ENCODE measurements at regions not wholly inside any gene's neighbourhood (a gene's known extent, or its start where the extent isn't known, plus 50 kb on each side); places are given as distances from the start of the nearest gene placed in this dataset.

- ATAC-seq (ENCODE audit: insufficient read depth, low FRiP score) (no peak), DNase-seq (no peak)
- no peak for TF ChIP-seq CTCF (IDR thresholded peaks at IDR 0.05; ENCODE audit: control extremely low read depth, extremely low read depth)
- H3K36me3 ChIP-seq (ENCODE audit: control insufficient read depth in 4 of 4, insufficient read depth in 4 of 4, low read length in 4 of 4): no peaks in the 10 kb centered on the region
- no peaks in the 10 kb centered on the region for H3K9me3 ChIP-seq (ENCODE audit: control insufficient read depth in 4 of 4, insufficient read depth in 3 of 4, low read length in 3 of 4)
- no peaks in the 10 kb centered on the region for H3K4me1 ChIP-seq (ENCODE audit: control insufficient read depth in 5 of 5, insufficient read depth in 5 of 5, low read length in 5 of 5)
- H3K4me3 ChIP-seq: no peak overlapping the region
- H3K27me3 ChIP-seq (ENCODE audit: control insufficient read depth in 3 of 3, insufficient read depth in 3 of 3, low read length in 2 of 3): no peaks in the 10 kb centered on the region
- H3K27ac ChIP-seq (ENCODE audit: low read depth in 1 of 2, low read length in 1 of 2): no peak overlapping the region
- H3K9ac ChIP-seq (ENCODE audit: insufficient read depth in 1 of 2, low read length in 2 of 2): no peak overlapping the region
Observed at GRCh38 chr4:119865789-119866188, 200.9 kb downstream of the MAD2L1 start.

GRCh38 chr4:119865389-119865788 is 201.3 kb downstream of the MAD2L1 start:
- Histone ChIP-seq H3K9ac (ENCODE audit: insufficient read depth in 1 of 2, low read length in 2 of 2) (no peak overlapping the region), H3K27ac (ENCODE audit: low read depth in 1 of 2, low read length in 1 of 2) (no peak overlapping the region), H3K4me3 (no peak overlapping the region), H3K27me3 (ENCODE audit: control insufficient read depth in 3 of 3, insufficient read depth in 3 of 3, low read length in 2 of 3) (no peaks in the 10 kb centered on the region), H3K4me1 (ENCODE audit: control insufficient read depth in 5 of 5, insufficient read depth in 5 of 5, low read length in 5 of 5) (no peaks in the 10 kb centered on the region), H3K9me3 (ENCODE audit: control insufficient read depth in 4 of 4, insufficient read depth in 3 of 4, low read length in 3 of 4) (no peaks in the 10 kb centered on the region), H3K36me3 (ENCODE audit: control insufficient read depth in 4 of 4, insufficient read depth in 4 of 4, low read length in 4 of 4) (no peaks in the 10 kb centered on the region)
- no peak for TF ChIP-seq CTCF (IDR thresholded peaks at IDR 0.05; ENCODE audit: control extremely low read depth, extremely low read depth)
- ATAC-seq (ENCODE audit: insufficient read depth, low FRiP score): no peak
- no peak for DNase-seq

- Histone ChIP-seq H3K27ac (ENCODE audit: low read depth in 1 of 2, low read length in 1 of 2) (no peak overlapping the region), H3K27me3 (ENCODE audit: control insufficient read depth in 3 of 3, insufficient read depth in 3 of 3, low read length in 2 of 3) (no peaks in the 10 kb centered on the region), H3K9me3 (ENCODE audit: control insufficient read depth in 4 of 4, insufficient read depth in 3 of 4, low read length in 3 of 4) (no peaks in the 10 kb centered on the region), H3K4me1 (ENCODE audit: control insufficient read depth in 5 of 5, insufficient read depth in 5 of 5, low read length in 5 of 5) (no peaks in the 10 kb centered on the region), H3K4me3 (no peak overlapping the region), H3K9ac (ENCODE audit: insufficient read depth in 1 of 2, low read length in 2 of 2) (no peak overlapping the region), H3K36me3 (ENCODE audit: control insufficient read depth in 4 of 4, insufficient read depth in 4 of 4, low read length in 4 of 4) (no peaks in the 10 kb centered on the region)
- TF ChIP-seq CTCF (IDR thresholded peaks at IDR 0.05; ENCODE audit: control extremely low read depth, extremely low read depth): no peak
- peak in 1 of 3 donors; percentile 9 for DNase-seq
- 34 to 52% methylated on average over 3 of the region's 3 CpGs for WGBS, 2 donors
- ATAC-seq (ENCODE audit: insufficient read depth, low FRiP score): no peak
Observed at GRCh38 chr4:119861731-119862130, 204.9 kb downstream of the MAD2L1 start.

GRCh38 chr4:119858176-119858575 is 208.5 kb downstream of the MAD2L1 start:
- H3K4me3 ChIP-seq: no peak overlapping the region
- no peaks in the 10 kb centered on the region for H3K27me3 ChIP-seq (ENCODE audit: control insufficient read depth in 3 of 3, insufficient read depth in 3 of 3, low read length in 2 of 3)
- DNase-seq: no peak
- ATAC-seq (ENCODE audit: insufficient read depth, low FRiP score): no peak
- H3K9me3 ChIP-seq (ENCODE audit: control insufficient read depth in 4 of 4, insufficient read depth in 3 of 4, low read length in 3 of 4): no peaks in the 10 kb centered on the region
- H3K4me1 ChIP-seq (ENCODE audit: control insufficient read depth in 5 of 5, insufficient read depth in 5 of 5, low read length in 5 of 5): no peaks in the 10 kb centered on the region
- no peak for TF ChIP-seq CTCF (IDR thresholded peaks at IDR 0.05; ENCODE audit: control extremely low read depth, extremely low read depth)
- H3K9ac ChIP-seq (ENCODE audit: insufficient read depth in 1 of 2, low read length in 2 of 2): no peak overlapping the region
- H3K27ac ChIP-seq (ENCODE audit: low read depth in 1 of 2, low read length in 1 of 2): no peak overlapping the region
- no peaks in the 10 kb centered on the region for H3K36me3 ChIP-seq (ENCODE audit: control insufficient read depth in 4 of 4, insufficient read depth in 4 of 4, low read length in 4 of 4)
